Erythroblast (primary cell): ENCODE measurements at regions not wholly inside any gene's neighbourhood (a gene's known extent, or its start where the extent isn't known, plus 50 kb on each side); places are given as distances from the start of the nearest gene placed in this dataset.
A peak's percentile ranks its signal among the peaks of the same experiment; 100 is the strongest.
"Not testable (repeated sequence)": the region's sequence is repeated elsewhere in the genome, so short reads cannot be mapped to it uniquely, and the experiment has no call there.

Experiments used
- DNase-seq, 2 experiments: peaks; one replicate each; lab custom pipeline; 2025; lab: John Stamatoyannopoulos, UW
- GATA1 ChIP-seq: IDR thresholded peaks from 2 replicates; pipeline ENCODE4 v1.6.1; 2011; ENCODE audit warnings: low read depth, mild to moderate bottlenecking, control low read depth, low read length, moderate library complexity
- POLR2A ChIP-seq: IDR thresholded peaks from 2 replicates; pipeline ENCODE4 v1.6.1; 2011; ENCODE audit warnings: mild to moderate bottlenecking, low read length

DNA sequence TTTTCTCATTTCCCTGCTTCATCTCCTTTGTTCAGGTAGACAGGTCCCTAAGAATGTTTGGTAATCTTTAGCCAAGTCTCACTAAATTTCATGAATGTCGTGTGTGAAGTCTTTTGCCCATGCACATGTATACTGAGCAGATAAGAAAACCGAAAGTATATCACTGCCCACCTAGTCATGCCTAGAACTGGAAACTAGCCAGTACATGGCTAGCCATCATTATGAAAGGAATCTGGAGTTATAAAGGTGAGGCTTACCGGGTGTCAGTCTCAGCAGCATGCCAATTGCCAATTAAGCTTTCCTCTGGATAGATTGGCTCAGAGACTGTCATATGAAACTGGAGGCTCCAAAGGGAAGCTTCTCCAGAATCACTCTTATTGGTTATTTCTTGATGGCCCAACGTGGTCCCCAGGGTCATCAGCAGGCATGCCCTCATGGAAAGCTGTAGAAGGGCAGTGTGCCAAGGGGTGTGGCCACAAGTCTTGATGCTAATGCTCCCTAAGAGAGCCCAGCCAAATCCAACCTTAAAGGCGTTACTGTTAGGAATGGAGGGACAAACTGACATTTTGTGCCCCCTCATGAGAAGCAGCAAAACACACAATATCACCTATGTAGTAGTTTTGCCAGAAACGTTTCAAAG is 307.3 kb upstream of the PIK3R1 start:
- no peak for TF ChIP-seq GATA1
- TF ChIP-seq POLR2A, result no peak

DNA sequence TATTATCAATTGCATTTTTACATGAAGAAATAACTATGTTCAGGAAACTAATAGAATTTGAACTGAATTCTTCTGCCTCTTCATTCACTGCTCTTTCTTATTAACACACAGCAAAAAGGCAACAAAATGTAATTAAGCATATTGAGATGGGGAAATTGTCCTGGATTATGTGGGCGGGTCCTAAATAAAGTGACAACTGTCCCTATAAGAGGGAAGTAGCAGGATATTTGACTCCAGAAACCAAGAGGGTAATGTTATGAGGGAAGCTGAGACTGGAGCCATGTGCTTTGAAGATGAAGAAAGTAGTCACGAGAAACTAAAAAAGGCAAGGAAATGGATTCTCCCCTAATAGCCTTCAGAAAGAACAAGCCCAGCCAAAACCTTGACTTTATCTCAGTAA is 311.2 kb upstream of the PIK3R1 start:
- TF ChIP-seq POLR2A, result no peak
- TF ChIP-seq GATA1, result no peak
- no peak for DNase-seq

More for the DNA sequence above, 307.3 kb upstream of the PIK3R1 start:
- peak in 1 of 2 experiments; percentile 4 for DNase-seq

DNA sequence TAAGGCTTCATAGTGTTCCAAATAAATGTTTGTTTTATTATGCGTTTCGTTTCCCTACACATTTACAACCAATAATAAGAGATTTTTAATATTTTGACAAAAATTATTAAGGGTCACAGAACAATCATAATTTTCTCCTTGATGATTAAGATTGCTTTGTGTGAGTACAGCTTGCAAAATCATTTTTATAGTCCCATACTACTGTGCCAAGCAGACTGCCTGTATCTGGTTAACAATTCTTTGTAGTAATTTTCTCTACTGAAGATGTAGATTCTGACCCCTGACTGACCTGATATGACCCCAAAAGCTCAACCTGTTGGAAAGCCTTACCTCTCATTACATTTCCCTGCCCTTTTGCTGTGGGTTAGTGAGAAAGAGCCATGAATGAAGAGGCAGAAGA is 311.9 kb upstream of the PIK3R1 start:
- TF ChIP-seq POLR2A, result no peak
- TF ChIP-seq GATA1, result no peak
- no peak for DNase-seq

DNA sequence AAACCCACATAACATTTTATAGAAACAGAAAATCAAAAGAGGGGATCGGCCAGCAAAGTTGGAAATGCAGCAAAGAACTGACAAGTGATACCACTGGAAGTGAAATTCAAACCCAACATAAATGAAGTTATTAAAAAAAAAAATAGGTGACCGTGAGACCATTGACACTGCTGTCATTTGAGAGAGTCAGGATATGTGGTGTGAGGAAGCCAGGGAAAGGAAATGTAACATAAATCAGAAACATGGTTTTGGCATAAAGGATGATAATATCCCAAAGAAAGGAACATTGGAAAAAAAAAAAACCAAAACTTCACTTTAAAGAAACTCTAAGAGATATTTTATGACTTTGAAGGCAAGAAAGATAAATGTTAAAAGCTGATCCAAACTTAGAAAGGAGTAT is 312.4 kb upstream of the PIK3R1 start:
- DNase-seq, result no peak
- TF ChIP-seq POLR2A, result no peak
- no peak for TF ChIP-seq GATA1

DNA sequence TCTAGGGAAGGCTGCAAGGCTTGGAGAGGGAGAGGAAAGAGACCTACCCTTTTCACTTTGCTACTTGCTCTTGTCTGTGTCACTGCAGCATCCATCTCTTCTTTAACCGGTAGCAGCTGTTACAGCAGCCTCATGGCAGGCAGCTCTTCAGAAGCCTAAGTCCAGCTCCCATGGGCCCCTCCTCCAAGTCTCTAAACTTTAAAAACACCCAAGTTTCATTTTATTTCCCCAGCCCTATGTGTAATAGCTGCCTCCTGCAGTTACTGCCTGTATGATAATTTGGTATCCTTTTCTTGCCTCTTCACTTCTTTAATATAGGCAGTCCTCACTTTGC is 313.1 kb upstream of the PIK3R1 start:
- TF ChIP-seq POLR2A, result no peak
- TF ChIP-seq GATA1, result no peak

DNA sequence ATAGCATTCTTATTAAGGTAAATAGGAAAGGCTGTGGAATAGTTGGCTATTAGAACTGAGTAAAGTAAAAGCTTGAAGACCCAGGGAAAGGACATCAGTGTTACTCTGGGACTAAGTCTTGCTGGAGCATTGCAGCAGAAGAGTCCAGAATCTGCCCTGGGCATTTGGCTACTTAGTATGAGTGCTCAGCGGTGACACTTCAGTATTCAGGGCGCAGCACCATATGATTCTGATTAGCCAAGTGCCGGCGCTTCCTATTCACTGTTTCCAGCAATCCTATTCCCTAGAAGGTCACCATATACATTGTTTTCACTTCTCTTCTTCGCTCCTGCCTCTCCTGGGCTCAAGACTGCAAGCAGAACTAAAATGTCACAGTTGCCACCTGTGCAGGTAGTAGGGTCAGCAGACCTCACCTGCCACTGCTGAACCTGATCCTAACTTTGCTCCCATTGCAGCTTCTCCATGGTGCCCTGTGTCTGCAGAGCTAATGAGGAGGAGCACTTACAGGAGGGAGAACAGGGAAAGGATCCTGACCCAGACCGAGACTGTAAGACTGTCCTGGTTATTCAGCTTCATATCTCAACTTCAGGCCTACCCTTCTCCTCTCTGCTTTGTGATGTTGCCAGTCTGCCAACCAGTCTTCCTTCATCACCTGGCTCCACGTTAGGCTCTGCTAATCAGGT is 313.6 kb upstream of the PIK3R1 start:
- no peak for TF ChIP-seq GATA1
- no peak for TF ChIP-seq POLR2A
- no peak for DNase-seq

More for the DNA sequence above, 313.1 kb upstream of the PIK3R1 start:
- DNase-seq, result no peak

DNA sequence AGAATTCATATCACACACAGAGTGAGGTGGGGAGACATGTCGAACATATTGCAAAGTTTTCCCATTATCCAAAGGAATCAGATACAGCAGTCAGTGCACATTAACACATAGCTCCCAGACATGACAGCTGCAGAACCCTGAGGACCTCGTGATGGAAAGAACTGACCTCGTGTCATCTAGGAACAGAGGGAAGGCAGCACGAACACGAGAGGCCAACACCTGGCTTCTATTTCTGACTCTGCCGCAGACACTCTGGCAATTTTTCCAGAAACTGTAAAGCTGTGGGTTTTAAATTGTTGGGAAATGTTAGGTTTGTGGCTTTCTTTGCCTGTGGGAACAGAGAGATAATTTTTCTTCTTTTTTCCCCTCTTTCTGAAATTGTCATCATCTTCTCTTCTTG is 315.0 kb upstream of the PIK3R1 start:
- TF ChIP-seq GATA1 (no peak), POLR2A (no peak)
- DNase-seq, result no peak

DNA sequence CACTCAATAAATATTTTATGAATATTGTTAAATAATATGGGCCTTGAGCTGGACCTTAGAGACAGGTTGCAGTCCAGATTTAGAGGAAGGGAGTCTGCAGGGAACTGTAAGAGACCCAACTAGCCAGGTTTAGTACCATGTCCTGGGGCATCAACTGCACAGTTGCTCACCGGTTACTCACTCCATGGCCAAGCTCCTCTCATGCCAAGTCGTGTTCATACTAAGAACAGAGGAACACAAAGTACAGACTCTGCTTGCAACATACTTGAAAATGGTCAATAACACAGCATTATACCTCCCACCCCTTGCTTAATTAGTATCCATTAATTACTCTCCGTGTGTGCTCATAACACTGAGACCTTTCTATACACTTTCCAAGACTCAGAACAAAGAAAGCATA is 317.6 kb upstream of the PIK3R1 start:
- DNase-seq, result no peak
- TF ChIP-seq POLR2A, result no peak
- TF ChIP-seq GATA1, result no peak

DNA sequence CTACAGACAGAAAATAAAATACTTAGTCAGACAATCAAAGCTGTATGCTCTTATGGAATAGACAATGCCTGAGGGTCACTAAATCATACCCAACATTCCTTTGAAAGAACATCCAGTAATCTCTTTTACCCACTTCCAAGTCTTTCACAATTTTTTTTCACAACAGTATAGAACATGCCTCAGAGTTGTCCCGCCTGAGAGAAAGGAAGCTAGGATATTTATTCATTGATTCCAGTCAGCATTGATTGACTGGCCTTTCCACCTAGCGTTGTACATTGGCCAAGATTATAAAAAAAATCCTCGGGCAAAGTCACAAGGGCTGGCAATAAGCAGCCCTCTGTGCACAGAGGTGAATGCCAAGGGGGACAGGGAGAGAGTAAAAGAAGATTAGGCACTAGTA is 318.1 kb upstream of the PIK3R1 start:
- no peak for TF ChIP-seq POLR2A
- no peak for TF ChIP-seq GATA1
- DNase-seq, result no peak

DNA sequence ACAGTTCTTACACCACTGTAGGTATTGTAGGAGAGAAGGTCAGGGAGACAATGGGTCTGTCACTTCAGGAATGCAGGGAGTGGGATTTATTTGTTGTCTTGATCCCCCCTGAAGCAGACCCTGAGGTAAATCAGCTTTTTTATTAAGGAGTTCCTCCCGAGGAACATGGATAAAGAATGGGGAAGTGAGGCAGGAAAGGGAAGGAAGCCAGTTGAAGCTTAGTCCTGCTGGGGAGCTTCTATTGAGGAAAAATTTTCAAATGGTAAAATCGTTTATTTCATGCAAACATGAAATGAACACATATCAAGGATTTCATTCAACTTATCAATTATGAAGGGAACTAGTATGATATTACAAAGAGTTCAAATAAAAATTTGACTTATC is 318.6 kb upstream of the PIK3R1 start:
- no peak for TF ChIP-seq POLR2A
- no peak for TF ChIP-seq GATA1

DNA sequence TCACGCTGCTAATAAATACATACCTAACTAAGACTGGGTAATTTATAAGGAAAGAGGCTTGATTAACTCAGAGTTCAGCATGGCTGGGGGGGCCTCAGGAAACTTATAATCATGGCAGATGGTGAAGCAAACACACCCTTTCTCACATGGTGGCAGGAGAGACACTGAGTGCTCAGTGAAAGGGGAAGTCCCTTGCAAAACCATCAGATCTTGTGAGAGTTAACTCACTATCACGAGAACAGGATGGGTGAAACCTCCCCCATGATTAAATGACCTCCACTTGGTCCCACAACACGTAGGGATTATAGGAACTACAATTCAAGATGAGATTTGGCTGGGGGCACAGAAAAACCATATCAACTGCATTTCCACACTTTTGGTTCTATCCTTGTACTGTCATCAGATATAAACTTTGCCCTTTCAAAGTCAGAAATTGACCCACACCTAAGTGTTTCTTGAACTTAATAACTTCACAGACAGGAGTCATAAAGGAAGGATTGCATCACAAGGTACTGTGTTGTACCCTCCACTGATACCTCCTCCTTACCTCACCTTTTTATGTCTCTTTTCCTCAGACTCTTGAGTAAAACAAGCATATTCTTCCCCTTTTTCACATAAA is 319.1 kb upstream of the PIK3R1 start:
- no peak for DNase-seq
- no peak for TF ChIP-seq GATA1
- no peak for TF ChIP-seq POLR2A

More for the DNA sequence above, 318.6 kb upstream of the PIK3R1 start:
- DNase-seq, result no peak

DNA sequence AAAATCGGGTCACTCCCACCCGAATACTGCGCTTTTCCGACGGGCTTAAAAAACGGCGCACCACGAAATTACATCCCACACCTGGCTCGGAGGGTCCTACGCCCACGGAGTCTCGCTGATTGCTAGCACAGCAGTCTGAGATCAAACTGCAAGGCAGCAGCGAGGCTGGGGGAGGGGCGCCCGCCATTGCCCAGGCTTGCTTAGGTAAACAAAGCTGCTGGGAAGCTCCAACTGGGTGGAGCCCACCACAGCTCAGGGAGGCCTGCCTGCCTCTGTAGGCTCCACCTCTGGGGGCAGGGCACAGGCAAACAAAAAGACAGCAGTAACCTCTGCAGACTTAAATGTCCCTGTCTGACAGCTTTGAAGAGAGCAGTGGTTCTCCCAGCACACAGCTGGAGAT is 325.7 kb upstream of the PIK3R1 start:
- DNase-seq, result not testable (repeated sequence)

DNA sequence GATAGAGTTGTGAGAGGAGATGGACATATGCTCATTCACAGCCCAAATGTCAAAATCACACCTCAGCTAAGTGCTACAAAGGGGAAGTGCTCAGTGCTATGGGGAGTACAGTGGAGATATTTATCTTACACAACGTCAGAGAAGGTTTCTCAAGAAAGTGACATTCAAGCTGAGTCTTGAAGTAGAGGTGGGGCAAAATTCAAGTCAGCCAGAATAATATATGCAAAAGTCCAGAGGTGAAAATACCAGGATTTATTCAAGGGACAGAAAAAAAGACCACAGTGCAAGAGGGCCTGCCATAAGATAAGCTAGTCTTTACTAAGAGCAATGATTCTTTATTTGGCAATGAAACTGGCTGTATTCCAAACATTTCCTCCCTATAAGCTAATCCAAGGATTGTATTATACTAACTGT is 327.8 kb upstream of the PIK3R1 start:
- DNase-seq, result no peak
- TF ChIP-seq GATA1 (no peak), POLR2A (no peak)

DNA sequence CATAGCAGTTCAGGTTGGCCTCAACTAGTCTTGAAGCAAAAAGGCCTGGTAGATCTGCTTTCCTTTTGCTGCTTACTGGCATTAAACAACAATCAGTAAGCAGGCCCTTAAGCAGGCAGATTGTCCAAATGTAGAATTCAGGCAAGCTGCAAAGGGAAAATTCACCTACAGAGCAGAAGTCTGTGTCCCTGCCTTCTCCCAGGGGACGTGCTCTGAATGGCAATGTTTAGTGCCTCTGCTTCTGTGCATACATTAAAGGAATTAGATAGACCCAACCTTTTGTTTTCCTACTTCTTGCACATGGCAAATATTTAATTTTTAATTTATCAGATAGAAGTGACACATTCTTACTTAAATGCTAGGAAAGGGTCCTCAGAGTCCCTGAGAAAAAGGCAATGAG is 328.8 kb upstream of the PIK3R1 start:
- no peak for DNase-seq
- TF ChIP-seq POLR2A (no peak), GATA1 (no peak)

DNA sequence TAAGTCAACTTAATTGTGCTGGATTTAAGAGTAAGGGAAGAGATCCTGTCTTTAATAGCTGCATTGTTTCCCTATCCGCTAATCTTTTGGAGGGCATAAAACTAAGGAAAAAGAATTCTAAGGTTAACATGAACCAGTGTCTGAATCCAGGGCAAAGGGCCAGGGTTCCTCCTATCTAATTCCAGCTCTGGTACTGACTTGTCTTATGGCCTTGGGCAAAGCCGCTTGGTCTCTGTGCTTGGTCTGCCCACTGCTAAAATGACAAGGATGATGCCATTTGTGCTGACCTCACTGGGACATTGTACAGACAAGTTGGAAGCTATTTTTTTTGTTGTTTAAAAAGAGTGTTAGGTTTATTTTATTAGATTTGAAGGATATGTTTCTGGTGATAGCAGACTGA is 334.7 kb upstream of the PIK3R1 start:
- no peak for DNase-seq
- no peak for TF ChIP-seq POLR2A

DNA sequence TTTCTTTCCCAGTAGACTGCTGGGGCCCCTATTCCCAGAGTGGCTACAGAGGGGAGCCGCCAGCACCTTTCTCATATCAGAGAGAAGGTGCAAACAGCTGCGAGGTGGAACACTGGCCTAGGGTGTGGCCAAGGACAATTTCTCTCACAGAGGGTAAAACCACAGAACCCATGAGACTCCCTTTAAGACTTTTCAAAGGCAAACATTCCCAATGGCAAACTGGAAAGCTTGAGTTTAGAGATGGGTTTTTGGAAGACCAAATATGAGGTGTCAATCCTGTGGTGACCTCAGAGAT is 335.1 kb upstream of the PIK3R1 start:
- no peak for TF ChIP-seq GATA1
- TF ChIP-seq POLR2A, result no peak
- DNase-seq, result no peak
